ENCODE measurements at regions not wholly inside any gene's neighbourhood (a gene's known extent, or its start where the extent isn't known, plus 50 kb on each side); places are given as distances from the start of the nearest gene placed in this dataset.

DNA sequence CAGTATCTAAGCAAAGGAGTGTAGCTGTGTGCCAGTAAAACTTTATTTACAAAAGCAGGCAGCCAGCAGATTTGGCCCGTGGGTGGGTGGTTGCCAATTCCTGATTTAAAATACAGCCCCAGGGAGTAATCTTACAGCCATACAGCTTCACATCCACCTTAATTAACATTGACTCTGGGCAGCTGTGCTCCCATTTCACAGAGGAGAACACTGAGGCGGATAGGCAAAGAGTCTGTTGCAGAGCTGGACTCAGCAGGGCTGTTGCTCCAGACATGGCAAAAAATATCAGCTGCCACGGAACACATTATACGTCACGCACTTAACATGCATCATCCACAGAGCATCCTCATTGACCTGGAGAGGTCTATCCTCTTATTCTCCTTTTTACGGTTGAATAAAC lies 289.9 kb downstream of the DHX35 start:
- TF ChIP-seq POLR2AphosphoS5 (IDR thresholded peaks at IDR 0.05): no peak
- TF ChIP-seq, protein P1, sequence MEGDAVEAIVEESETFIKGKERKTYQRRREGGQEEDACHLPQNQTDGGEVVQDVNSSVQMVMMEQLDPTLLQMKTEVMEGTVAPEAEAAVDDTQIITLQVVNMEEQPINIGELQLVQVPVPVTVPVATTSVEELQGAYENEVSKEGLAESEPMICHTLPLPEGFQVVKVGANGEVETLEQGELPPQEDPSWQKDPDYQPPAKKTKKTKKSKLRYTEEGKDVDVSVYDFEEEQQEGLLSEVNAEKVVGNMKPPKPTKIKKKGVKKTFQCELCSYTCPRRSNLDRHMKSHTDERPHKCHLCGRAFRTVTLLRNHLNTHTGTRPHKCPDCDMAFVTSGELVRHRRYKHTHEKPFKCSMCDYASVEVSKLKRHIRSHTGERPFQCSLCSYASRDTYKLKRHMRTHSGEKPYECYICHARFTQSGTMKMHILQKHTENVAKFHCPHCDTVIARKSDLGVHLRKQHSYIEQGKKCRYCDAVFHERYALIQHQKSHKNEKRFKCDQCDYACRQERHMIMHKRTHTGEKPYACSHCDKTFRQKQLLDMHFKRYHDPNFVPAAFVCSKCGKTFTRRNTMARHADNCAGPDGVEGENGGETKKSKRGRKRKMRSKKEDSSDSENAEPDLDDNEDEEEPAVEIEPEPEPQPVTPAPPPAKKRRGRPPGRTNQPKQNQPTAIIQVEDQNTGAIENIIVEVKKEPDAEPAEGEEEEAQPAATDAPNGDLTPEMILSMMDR (IDR thresholded peaks at IDR 0.05): no peak
- TF ChIP-seq POLR2A (IDR thresholded peaks at IDR 0.05): no peak

All from sigmoid colon (tissue), 4 donors.